Endothelial cell of umbilical vein (primary cell): ENCODE measurements at regions not wholly inside any gene's neighbourhood (a gene's known extent, or its start where the extent isn't known, plus 50 kb on each side); places are given as distances from the start of the nearest gene placed in this dataset.

ENCODE experiments used
- CTCF ChIP-seq, 2 donors: IDR thresholded peaks; 1 replicate in 1 of 2; 2 replicates in 1 of 2; pipeline ENCODE4 v1.5.1; 2011; ENCODE audit warnings: low read length in 2 of 2, mild to moderate bottlenecking in 2 of 2, moderate library complexity in 2 of 2, control low read depth in 1 of 2, inconsistent platforms in 1 of 2, low read depth in 1 of 2; ENCODE audit not compliant: insufficient read depth in 1 of 2; ENCODE audit errors: extremely low read depth in 1 of 2
- EZH2 ChIP-seq: IDR thresholded peaks from 2 replicates; pipeline ENCODE4 v1.6.1; 2012; ENCODE audit warnings: borderline replicate concordance, low read depth, mild to moderate bottlenecking, moderate library complexity, low read length, inconsistent platforms; ENCODE audit not compliant: severe bottlenecking
- FOS ChIP-seq: IDR thresholded peaks from 2 replicates; pipeline ENCODE4 v1.6.1; 2011; ENCODE audit warnings: mild to moderate bottlenecking, low read length, moderate library complexity, borderline replicate concordance; ENCODE audit not compliant: insufficient read depth
- MAX ChIP-seq: IDR thresholded peaks from 2 replicates; pipeline ENCODE4 v1.6.1; 2011; ENCODE audit not compliant: insufficient read depth, insufficient read length
- POLR2A ChIP-seq: IDR thresholded peaks from 2 replicates; pipeline ENCODE4 v1.6.1; 2012; ENCODE audit warnings: low read depth, mild to moderate bottlenecking, control low read depth, low read length
- POLR2AphosphoS5 ChIP-seq: IDR thresholded peaks from 2 replicates; pipeline ENCODE4 v1.6.1; 2012; ENCODE audit warnings: low read depth, mild to moderate bottlenecking, control low read depth, low read length, moderate library complexity; ENCODE audit not compliant: insufficient read depth

DNA sequence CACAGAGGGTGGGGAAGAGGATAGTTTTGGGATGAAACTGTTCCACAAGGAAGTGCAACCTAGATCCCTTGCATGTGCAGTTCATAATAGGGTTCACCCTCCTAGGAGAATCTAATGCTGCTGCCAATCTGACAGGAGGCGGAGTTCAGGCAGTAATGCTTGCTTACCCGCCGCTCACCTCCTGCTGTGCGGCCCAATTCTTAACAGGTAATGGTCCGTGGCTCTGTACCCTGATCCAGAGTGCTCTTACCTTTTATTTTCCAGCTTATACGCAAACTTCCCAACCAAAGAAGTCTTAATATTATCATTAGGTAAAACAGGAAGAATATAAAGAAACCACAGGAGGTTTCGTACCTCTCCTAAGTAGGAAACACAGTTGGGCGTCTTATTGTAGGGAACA lies 82.7 kb upstream of the CD302 start:
- TF ChIP-seq CTCF (IDR thresholded peaks at IDR 0.05; ENCODE audit: extremely low read depth in 1 of 2, insufficient read depth in 1 of 2, low read depth in 1 of 2, low read length in 2 of 2) (no peak), POLR2A (no peak), FOS (no peak), POLR2AphosphoS5 (no peak), MAX (no peak), EZH2 (no peak)
